Activated CD4-positive, alpha-beta T cell treated with anti-CD3 and anti-CD28 coated beads, Interleukin-10, Interleukin-2, amounts not matched to agents 100 ng/mL and 50 ng/mL, durations not matched to agents 16 hours and 8 hours (primary cell): ENCODE measurements at regions not wholly inside any gene's neighbourhood (a gene's known extent, or its start where the extent isn't known, plus 50 kb on each side); places are given as distances from the start of the nearest gene placed in this dataset.

Experiments used
- DNase-seq: peaks from one replicate; pipeline ENCODE4 v3.0.0-alpha.2; 2020

DNA sequence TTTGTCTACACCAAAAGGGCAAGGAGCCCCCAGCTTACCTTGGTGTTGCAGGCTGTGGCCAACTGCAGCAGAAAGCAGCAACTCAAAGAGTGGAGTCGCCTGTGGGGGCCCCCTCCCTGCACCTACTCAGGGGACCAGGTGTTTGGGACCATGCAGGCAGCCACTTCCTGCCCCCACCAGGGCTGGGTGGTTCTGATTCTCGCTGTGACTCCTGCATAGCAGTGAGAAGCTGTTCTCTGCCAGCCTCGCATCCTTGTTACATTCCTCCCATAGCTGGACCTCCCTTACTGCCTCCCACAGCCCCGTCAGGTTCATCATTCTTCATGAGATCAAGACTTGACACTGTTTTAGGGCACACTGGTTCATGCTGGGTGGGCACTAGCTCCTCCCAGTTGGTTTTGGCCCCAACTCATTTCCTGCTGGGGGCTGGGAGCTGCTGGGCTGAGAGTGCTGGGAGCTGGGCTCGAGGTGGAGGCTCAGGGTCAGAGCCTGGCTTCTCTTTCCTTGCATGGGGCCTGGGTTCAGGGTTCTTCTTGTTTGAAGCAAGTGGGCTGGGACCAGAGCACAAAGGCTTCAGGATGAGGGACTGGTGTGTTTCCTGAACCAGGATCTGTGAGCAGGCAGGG, 146.9 kb upstream of the C1orf174 start:
- no peak for DNase-seq

DNA sequence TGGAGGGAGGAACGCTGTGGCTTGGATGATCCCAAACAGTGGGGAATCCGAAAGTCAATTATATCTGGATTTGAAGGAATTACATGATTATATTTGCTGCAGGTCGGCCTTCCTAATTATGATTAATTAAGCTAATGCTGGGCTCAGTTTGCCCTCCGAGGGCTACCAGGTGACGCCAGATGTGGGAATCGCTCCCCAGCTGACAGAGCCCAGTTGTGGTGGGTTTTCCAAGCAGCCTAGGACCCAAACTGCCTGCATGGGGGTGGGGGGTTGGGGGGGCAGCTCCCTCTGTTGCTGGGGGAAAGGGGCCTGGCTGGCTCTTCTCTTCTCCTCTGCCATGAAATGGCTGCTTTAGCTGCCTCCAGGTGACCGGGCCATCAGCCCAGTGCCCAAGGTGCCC, 147.6 kb upstream of the C1orf174 start:
- no peak for DNase-seq

DNA sequence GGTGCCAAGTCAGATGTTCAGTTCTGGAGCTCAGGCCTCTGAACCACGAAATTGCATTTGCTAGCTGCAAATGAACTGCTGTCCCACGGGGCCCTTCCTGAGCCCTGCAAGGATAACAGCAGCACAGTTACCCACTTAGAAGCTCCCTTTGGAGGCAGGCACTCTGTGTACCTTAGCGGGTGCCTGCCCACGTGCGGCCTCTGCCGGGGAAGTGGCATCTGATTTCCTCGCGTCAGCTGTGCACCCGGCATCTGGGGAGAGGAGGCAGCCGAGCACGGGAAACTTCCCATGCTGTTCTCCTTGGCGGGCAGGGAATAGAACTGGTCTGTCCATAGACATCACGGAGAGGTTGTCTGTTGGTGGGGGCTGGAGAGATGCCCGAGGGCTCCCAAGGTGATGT, 148.0 kb upstream of the C1orf174 start:
- no peak for DNase-seq

DNA sequence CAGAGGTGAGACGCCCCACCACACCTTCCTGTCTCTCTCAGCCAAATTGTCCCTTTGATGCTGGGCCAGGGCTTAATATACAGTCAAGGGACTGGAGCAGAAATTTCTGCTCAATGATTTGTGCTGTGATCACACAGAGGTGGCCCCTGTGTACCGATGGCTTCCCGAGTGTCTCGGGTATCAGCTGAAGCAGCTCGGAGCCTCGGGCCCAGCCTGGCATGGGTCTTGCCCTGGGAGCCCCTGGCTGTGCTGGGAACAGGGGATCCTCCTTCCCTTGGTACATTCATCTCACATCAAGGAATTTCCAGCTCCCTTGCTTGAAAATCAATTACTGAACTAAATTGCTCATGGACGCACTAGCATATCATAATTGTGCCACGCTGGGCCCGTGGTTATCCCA, 148.8 kb upstream of the C1orf174 start:
- DNase-seq = no peak

DNA sequence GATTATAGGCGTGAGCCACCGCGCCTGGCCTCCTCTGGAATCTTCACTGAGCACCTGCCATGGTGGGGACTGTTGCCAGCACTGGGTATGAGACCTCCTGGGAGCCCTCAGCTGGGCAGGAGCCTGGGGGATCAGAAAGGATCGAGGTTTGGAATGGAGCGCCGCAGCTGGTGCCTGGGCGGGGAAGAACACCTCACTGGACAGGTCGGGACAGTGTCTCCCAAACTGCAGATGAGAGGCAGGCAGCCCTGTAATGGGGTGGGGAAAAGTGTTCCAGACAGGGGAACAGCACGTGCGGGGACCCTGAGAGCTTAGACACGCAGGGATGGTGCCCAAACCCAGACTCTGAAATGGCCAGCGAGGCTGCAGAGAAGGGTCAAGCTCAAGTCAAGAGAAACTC, 150.9 kb upstream of the C1orf174 start:
- DNase-seq = no peak

DNA sequence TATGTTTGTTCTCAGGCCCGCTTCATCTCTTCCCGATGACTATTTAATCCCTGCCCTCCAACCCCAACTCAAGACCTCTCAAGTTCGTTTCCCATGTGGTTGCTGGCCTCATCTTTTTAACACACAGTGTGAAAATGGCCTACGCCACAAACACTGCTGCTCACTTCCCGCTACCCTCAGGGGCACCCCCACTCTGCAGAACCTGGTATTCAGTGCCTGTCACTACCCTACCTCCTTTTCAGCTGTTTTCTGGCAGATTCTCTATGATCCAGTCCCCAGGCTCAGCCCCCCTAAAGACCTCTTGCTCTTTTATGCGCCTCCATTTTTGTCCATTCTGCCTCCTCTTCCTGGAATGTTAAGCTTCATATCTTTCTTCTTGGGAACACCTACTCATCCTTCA, 152.6 kb upstream of the C1orf174 start:
- DNase-seq = no peak

DNA sequence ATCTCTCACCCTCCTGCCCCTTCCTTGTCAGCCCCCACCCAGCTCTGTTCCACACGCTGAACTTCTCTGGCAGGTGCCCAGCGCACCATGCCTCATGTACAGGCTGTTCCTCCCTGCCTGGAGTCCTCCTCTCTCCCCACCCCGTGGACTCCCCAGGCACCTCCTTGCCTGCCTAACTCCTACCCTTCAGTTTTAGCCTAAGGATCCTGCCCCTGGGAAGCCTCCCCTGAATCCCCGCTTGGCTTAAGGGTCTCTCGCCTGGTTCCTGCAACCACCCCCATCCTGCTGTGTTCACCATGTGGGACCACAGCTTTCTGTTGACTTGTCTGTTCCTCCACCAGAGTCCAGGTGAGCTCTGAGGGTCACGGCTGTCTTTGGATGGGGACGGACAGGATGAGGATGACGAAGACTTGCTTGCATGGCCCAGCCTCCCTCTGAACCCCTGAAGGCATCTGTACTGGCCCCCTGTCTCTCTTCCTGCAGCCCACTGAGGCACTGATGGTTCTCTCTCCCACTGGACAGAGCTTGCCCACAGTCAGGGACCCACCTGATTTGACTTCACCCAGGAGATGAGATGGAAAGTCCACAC, 153.2 kb upstream of the C1orf174 start:
- no peak for DNase-seq

DNA sequence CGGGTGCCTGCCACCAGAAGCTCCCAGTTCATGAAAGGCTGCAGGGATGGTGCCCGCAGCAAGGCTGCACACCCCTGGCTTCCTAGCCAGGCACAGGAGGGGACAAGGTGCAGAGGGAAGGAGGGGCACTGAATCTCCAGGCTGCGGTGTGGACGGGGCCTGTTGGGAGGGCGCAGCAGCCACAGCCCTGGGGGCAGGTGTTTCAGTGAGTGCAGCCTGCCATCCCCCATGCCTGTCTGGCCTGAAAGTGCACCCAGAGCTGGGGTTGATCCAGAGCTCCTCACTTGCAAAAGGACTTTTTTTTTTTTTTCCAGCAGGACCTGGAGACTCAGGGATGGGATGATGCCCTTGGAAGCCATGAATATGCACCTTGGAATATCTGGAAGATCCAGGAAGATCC, 153.7 kb upstream of the C1orf174 start:
- no peak for DNase-seq

DNA sequence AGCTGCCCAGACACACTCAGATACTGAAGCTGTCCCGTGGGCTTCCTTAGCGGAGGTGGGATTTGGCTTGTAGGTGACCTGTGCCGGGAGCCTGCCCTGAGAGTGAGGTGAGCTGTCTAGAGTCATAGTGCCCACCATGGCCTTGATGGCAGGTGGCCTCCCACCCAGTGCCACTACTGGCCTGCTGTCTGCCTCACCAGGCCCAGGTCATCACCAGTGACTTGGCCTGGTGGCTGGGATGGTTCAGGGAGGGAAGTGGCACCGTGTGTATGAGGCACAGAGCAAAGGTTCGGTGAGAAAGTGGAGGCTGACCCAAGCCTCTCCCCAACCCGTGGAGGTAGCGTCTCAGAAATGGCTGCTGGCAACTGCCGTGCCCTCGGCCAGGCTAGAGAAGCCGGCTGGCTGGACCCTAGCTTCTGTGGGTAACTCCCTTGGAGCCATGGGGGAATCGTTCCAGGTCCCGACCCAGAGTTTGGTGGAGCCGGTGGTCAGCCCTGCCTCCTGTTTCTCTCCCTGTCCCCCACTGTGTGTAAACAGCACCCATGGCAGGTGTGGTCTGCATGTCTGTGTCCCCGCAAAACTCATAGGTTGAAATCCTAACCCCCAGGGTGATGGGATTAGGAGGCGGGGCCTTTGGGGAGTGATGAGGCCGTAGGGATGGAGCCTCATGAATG, 155.4 kb upstream of the C1orf174 start:
- DNase-seq = no peak

DNA sequence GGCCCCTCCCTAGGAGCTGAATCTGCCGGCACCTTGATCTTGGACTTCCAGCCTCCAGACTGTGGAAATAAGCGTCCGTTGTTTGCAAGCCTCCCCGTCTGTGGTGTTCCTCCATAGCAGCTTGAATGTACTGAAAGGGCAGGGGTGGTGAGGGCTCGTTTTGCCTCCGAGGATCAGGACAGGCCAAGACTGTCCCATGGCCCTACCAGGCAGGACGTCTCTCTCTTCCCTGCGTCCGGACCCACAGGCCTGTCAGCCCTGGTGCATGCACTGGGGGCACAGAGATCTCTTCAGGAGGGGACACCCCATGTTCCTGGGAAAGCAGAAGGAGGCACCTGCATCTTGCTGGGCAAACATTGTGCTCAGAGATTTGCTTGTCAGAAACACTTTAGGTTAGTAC, 156.3 kb upstream of the C1orf174 start:
- no peak for DNase-seq

DNA sequence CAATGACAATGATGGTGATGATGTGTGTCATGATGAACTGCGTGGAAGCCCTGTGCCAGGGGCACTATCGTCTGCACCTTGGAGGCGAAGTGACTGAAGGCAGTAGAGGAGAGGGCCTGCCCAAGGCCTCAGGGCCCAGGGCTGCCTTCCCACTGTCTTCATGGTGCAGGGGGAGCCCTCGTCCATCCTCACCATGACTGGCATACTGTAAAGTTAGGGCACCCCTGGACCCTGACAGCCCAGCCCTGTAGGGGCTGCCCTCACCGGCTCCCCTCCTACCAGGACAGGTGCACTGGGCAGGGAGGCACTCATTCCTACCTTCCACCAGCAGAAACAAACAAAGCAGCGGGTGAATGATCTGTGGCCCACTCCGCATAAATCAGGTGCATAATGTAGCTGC, 156.9 kb upstream of the C1orf174 start:
- DNase-seq = no peak

DNA sequence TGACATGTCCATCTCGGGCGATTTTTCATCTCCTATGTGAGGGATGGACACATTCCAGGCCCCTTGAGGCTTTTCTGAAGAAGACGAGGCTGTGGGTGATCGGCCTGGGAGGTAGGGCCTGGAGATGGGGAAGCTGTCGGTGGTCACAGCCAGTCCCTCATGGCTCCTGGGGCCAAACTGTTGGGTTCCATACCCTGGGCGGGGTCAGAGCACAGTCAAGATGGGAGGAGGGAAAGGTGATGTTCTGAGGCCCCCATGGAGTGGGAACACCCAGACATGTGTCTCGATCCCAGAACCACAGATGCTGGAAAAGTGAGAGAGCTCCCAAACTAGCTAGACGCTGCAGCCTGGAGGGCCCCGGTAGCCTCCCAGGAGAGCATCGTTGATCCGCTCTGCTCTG, 157.5 kb upstream of the C1orf174 start:
- no peak for DNase-seq

DNA sequence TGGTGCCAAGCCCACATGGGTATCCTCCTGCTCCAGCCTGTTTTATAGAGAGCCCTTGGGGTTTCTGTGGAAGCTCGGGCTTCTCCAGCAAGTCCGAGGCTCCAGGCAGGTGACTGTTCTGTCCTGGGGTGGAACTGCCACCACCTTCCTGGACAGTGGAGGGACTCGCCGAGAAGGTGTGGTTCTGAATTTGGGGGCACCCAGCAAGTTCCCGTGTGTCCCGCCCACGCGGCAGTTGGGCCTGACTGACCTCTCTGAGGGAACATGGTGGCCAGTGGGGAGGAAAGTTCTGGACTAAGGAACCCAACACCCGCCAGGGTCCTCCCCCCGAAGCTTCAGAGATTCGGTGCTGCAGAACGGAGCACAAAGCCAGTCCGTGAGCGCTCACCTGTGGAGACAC, 158.1 kb upstream of the C1orf174 start:
- DNase-seq = no peak

DNA sequence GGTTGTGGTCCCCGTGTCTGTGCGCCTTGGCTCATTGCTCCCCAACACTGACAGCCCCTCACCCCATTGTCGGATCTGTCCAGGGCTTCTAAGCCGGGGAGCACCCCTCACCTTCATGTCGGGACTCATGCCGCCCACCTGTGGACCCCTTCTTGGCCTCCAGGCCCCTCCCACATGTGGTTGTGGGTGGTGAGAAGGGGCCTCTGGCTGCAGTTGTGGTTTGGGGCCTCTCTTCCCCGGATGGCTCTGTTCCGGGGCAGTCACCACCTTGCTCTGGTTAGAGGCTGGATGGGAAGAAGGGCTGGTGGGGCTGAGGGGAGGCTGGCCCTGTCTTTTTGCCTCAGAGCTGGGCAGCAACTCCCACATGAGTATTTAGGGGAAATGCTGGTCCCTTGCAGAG, 158.6 kb upstream of the C1orf174 start:
- DNase-seq = no peak

DNA sequence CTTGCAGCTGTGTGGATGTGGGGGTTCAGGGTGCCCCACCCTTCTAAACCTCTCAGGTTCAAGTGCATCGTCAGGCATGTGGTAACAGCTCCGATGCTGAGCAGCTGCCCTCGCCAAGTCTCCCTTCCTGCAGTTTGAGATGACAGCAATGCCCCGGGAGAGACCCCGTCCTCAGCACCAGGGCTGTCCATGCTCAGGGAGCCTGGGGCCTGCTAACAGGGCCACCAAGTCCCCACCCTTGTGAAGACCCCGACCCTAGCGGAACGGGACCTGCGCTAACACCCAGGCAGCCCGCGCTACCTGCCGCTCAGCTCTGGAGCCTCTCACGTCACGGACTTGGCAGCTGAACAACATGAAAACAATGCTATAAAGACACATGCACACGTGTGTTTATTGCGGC, 159.2 kb upstream of the C1orf174 start:
- DNase-seq = no peak

DNA sequence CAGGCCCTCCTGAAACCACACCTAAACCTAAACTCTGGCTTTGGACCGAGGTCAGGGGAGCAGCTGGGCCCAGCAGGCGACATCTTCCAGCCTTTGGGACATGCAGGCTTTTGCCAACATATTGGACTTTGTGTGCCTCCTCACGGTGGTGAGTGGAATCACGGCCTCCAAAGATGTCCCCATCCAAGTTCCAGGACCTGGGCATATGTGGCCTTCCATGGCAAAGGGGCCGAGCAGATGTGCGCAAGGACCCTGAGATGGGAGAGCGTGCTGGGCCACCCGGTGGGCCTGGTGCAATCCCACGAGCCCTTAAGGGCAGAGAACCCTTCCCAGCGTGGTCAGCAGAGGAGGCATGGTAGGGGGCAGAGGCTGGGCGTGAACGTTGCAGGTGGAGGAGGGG, 160.8 kb upstream of the C1orf174 start:
- no peak for DNase-seq

DNA sequence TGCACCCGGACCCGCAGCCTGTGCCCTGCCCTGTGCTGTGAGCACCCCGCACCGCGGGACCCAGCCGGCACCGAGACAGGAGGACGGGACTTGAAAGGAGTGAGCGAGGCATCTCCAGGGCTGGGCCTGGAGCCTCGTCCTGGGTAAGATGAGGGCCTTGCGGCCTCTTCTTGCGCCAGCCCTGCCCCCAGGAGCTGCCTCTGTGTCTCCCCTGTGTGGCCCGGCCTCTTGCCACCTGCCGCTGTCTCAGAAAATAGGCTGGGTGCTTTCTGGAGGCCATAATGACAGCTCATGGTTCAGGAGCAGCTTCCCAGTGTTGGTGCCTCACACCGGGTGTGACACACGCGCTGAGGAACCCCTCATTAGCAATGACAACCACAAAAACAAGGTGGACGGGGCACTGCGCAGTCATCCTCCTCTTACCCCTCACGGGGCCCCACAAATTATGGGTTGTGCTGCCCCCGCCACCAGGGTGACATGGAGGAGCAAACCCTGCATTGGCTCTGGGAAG, 161.5 kb upstream of the C1orf174 start:
- no peak for DNase-seq

DNA sequence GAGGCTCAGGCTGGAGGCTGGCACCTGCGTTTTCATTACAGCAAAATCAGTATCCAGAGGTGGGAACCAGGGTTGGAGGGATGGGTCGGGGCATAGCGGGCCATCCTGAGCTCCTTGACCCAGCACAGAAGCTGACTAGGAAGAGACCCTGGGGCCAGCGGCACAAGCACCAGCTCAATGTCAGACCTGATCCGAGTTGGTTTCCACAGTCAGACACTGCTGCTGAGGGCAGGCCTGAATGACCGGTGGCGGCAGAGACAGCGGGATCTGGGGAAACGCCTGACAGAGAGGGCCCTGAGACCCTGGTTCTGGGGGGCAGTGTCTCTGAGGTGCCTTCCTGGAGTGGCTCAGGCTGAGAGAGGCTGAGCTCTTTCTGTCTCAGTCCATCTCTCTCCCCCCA, 162.0 kb upstream of the C1orf174 start:
- no peak for DNase-seq

DNA sequence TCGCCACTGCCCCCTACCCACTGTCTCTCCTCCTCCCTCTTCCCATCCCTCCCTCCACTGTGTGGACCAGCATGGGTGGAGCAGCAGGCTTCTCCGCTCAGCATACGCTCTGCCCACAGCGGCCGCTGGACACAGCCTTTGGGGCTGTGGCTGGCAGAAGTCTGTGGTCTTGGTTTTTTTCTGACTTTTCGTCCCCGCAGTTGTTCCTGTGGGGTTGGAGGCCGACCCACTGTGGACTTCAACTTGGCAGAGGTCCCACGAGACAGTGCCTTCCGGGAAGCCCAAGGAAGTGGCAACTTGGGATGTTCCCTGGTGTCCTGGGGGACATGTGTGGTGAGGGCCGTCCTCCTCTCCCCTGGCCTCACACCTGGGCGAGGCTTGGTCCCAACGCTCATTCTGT, 162.5 kb upstream of the C1orf174 start:
- no peak for DNase-seq

DNA sequence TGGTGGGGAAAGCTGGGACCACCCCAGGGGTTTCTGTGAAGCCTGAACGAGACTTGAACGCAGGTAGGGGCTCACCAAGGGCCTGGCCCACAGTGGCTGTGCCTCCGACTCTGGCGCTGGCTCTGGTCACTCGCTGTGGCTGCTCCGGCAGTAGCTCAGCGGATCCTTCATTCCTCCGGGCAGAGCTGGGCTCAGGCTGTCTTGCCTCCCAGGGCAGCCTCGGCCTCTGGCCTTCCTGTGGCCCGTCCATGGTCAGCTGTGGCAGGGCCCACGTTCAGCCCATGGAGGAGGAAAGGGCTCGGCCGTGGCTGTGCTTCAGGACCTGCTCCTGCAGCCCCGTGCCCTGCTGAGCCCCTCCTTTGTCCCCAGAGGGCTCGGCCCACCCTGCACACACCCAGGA, 162.9 kb upstream of the C1orf174 start:
- DNase-seq = no peak

DNA sequence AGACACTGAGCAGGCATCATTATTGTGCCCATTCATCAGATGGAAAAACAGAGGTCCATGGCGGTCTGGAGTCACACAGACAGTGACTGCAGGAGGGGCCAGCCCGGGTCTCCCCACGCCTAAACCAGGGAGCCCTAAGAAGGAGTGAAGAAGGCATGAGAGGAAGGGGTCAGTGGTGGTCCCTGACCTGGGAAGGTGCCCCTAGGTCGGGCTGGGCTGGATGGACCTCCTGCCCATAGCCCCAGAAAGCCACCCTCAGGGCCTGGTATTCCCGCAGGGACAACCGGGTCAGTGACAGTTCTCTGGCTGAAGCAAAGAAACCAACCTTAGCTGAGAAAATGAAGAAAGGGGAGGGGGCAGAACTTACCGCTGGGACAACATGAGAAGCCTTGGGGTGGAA, 163.4 kb upstream of the C1orf174 start:
- DNase-seq = no peak

DNA sequence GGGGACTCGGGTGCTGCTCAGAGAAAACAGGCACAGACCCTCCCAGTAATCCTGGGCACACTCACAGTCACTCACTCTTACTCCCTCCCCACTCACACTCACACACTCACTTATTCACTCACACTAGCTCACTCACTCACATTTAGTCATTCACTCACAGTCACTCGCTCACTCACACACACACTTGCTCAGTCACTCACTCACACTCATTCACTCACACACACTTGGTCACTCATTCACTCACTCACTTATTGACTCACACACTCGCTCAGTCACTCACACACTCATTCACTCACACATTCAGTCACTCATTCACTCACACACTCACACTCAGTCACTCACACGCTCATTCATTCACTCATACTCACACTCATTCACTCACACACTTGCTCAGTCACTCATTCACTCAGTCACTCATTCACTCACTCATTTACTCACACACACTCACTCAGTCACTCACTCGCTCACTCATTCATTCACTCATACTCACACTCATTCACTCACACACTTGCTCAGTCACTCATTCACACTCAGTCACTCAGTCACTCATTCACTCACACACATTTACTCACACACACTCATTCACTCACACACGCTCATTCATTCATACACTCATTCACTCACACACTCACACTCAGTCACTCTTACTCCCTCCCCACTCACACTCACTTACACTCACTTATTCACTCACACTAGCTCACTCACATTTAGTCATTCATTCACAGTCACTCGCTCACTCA, 164.2 kb upstream of the C1orf174 start:
- DNase-seq = no peak

DNA sequence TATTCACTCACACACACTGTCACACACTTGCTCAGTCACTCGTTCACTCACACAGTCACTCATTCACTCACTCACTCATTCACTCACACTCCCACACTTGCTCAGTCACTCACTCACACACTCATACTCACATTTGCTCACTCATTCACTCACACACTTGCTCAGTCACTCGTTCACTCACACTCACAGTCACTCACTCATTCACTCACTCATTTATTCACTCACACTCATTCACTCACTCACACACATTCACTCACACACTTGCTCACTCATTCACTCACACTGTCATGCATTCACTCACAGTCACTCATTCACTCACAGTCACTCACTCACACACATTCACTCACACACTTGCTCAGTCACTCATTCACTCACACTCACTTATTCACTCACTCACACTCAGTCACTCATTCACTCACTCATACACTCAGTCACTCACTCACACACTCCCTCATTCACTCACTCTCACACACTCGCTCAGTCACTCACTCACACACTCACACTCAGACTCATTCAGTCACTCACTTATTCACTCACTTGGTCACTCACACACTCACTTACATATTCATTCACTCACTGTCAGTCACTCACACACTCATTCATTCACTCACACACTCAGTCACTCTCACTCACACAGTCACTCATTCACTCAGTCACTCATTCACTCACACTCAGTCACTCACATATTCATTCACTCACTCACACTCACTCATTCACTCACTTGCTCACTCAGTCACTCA, 167.0 kb upstream of the C1orf174 start:
- DNase-seq = no peak
